Neural progenitor cell (in vitro differentiated cells): ENCODE measurements at regions not wholly inside any gene's neighbourhood (a gene's known extent, or its start where the extent isn't known, plus 50 kb on each side); places are given as distances from the start of the nearest gene placed in this dataset.

ENCODE experiments used
- DNase-seq: peaks from one replicate; pipeline ENCODE4 v3.0.0-alpha.2; 2016; ENCODE audit warnings: low spot score
- H2AFZ ChIP-seq: fragments of 200-600 bp; sonication (generic); replicated peaks from 2 replicates; pipeline ENCODE4 v1.6.1; 2016; ENCODE audit warnings: antibody characterized with exemption
- H3F3A ChIP-seq: fragments of 200-600 bp; sonication (generic); 2 replicates; pipeline ENCODE4 v1.6.1; 2016; ENCODE audit warnings: antibody characterized with exemption, low read depth
- H3K27ac ChIP-seq: fragments of 200-600 bp; sonication (generic); 2 replicates; pipeline ENCODE4 v1.5.1; 2016; ENCODE audit warnings: mild to moderate bottlenecking
- H3K27me3 ChIP-seq: fragments of 200-600 bp; sonication (generic); 2 replicates; pipeline ENCODE4 v1.6.1; 2016; ENCODE audit warnings: mild to moderate bottlenecking, moderate library complexity
- H3K36me3 ChIP-seq: fragments of 200-600 bp; sonication (generic); 2 replicates; pipeline ENCODE4 v1.5.1; 2016
- H3K4me1 ChIP-seq: fragments of 200-600 bp; sonication (generic); 2 replicates; pipeline ENCODE4 v1.6.1; 2016; ENCODE audit warnings: mixed run types
- H3K4me2 ChIP-seq: fragments of 200-600 bp; sonication (generic); 2 replicates; pipeline ENCODE4 v1.6.1; 2016
- H3K4me3 ChIP-seq: fragments of 200-600 bp; sonication (generic); 2 replicates; pipeline ENCODE4 v1.5.1; 2016
- H3K79me2 ChIP-seq: fragments of 200-600 bp; sonication (generic); 2 replicates; pipeline ENCODE4 v1.6.1; 2016; ENCODE audit warnings: low read depth
- H3K9ac ChIP-seq: fragments of 200-600 bp; sonication (generic); 2 replicates; pipeline ENCODE4 v1.6.1; 2016
- H3K9me3 ChIP-seq: fragments of 200-600 bp; sonication (generic); 2 replicates; pipeline ENCODE4 v1.5.1; 2016; ENCODE audit warnings: low read depth
- H4K20me1 ChIP-seq: fragments of 200-600 bp; sonication (generic); 2 replicates; pipeline ENCODE4 v1.6.1; 2016; ENCODE audit warnings: low read depth
- H3K27ac Mint-ChIP-seq: 3 replicates; pipeline ENCODE4 v1.8.0; 2021; ENCODE audit warnings: mixed read lengths
- H3K27me3 Mint-ChIP-seq: 2 replicates; pipeline ENCODE4 v1.8.0; 2022; ENCODE audit warnings: low read depth, mild to moderate bottlenecking, inconsistent platforms, moderate library complexity, mixed read lengths; ENCODE audit not compliant: insufficient read depth
- H3K36me3 Mint-ChIP-seq: 3 replicates; pipeline ENCODE4 v1.8.0; 2021; ENCODE audit warnings: mixed read lengths
- H3K4me1 Mint-ChIP-seq: 3 replicates; pipeline ENCODE4 v1.8.0; 2021; ENCODE audit warnings: mixed read lengths
- H3K4me3 Mint-ChIP-seq: 3 replicates; pipeline ENCODE4 v1.8.0; 2021; ENCODE audit warnings: mild to moderate bottlenecking, moderate library complexity, mixed read lengths
- H3K9me3 Mint-ChIP-seq: 3 replicates; pipeline ENCODE4 v1.8.0; 2020; ENCODE audit warnings: mixed read lengths
- CTCF ChIP-seq: fragments of 200-600 bp; sonication (generic); IDR thresholded peaks from 2 replicates; pipeline ENCODE4 v1.5.1; 2017; ENCODE audit warnings: antibody characterized with exemption, mild to moderate bottlenecking
- EZH2 ChIP-seq: fragments of 200-600 bp; sonication (generic); IDR thresholded peaks from 2 replicates; pipeline ENCODE4 v1.6.1; 2017; ENCODE audit warnings: antibody characterized with exemption, mild to moderate bottlenecking, moderate library complexity
- EZH2phosphoT487 ChIP-seq: fragments of 200-600 bp; sonication (generic); IDR thresholded peaks from 2 replicates; pipeline ENCODE4 v1.6.1; 2017; ENCODE audit warnings: antibody characterized with exemption

- H2AFZ ChIP-seq, result no peak overlapping the region
These were observed 635.6 kb upstream of the SORCS1 start for GRCh38 chr10:107800061-107800460.

GRCh38 chr10:107790271-107790670 is 625.8 kb upstream of the SORCS1 start:
- Histone ChIP-seq H3K9me3 (peaks cover 7% of the 10 kb centered on the region), H3K9ac (no peak overlapping the region)
- peak; percentile 33 for DNase-seq

More at GRCh38 chr10:107800061-107800460, 635.6 kb upstream of the SORCS1 start:
- H3K27ac ChIP-seq, result no peak overlapping the region
- DNase-seq, result no peak
- H3K27me3 Mint-ChIP-seq, result no peaks in the 10 kb centered on the region
- H3K9me3 ChIP-seq, result no peaks in the 10 kb centered on the region
- no peak for TF ChIP-seq EZH2phosphoT487
- no peak for TF ChIP-seq EZH2
- no peak for TF ChIP-seq CTCF
- no peak overlapping the region for H3K27ac Mint-ChIP-seq
- no peaks in the 10 kb centered on the region for H3K27me3 ChIP-seq
- H3K79me2 ChIP-seq, result no peaks in the 10 kb centered on the region
- H3K4me3 ChIP-seq, result no peak overlapping the region
- H3K9me3 Mint-ChIP-seq, result no peaks in the 10 kb centered on the region
- H4K20me1 ChIP-seq, result no peaks in the 10 kb centered on the region
- no peak overlapping the region for H3K9ac ChIP-seq
- H3K4me3 Mint-ChIP-seq, result no peak overlapping the region
- H3F3A ChIP-seq, result no peaks in the 10 kb centered on the region
- no peaks in the 10 kb centered on the region for H3K36me3 Mint-ChIP-seq
- H3K4me2 ChIP-seq, result no peak overlapping the region
- H3K4me1 ChIP-seq, result peaks cover 4% of the 10 kb centered on the region
- no peaks in the 10 kb centered on the region for H3K36me3 ChIP-seq
- peaks cover 10% of the 10 kb centered on the region for H3K4me1 Mint-ChIP-seq

GRCh38 chr10:107771066-107771465 is 606.6 kb upstream of the SORCS1 start:
- Mint-ChIP-seq H3K27ac (no peak overlapping the region), H3K9me3 (no peaks in the 10 kb centered on the region), H3K36me3 (no peaks in the 10 kb centered on the region), H3K4me3 (no peak overlapping the region), H3K27me3 (no peaks in the 10 kb centered on the region), H3K4me1 (no peaks in the 10 kb centered on the region)
- Histone ChIP-seq H3K4me3 (no peak overlapping the region), H3K9ac (no peak overlapping the region), H3K4me1 (no peaks in the 10 kb centered on the region), H3K27me3 (no peaks in the 10 kb centered on the region), H2AFZ (no peak overlapping the region), H3K4me2 (no peak overlapping the region), H4K20me1 (no peaks in the 10 kb centered on the region), H3K36me3 (no peaks in the 10 kb centered on the region), H3F3A (no peaks in the 10 kb centered on the region), H3K9me3 (no peaks in the 10 kb centered on the region), H3K79me2 (no peaks in the 10 kb centered on the region), H3K27ac (no peak overlapping the region)
- TF ChIP-seq EZH2phosphoT487 (no peak), EZH2 (no peak), CTCF (no peak)
- no peak for DNase-seq

More at GRCh38 chr10:107790271-107790670, 625.8 kb upstream of the SORCS1 start:
- Histone ChIP-seq H4K20me1 (no peaks in the 10 kb centered on the region), H3K4me3 (no peak overlapping the region), H3K4me2 (no peak overlapping the region), H3K27me3 (no peaks in the 10 kb centered on the region), H2AFZ (no peak overlapping the region), H3F3A (no peaks in the 10 kb centered on the region), H3K79me2 (no peaks in the 10 kb centered on the region), H3K27ac (no peak overlapping the region), H3K4me1 (no peaks in the 10 kb centered on the region), H3K36me3 (no peaks in the 10 kb centered on the region)
- H3K27me3 Mint-ChIP-seq, result no peaks in the 10 kb centered on the region
- no peaks in the 10 kb centered on the region for H3K4me1 Mint-ChIP-seq
- TF ChIP-seq CTCF, result no peak
- TF ChIP-seq EZH2phosphoT487, result no peak
- TF ChIP-seq EZH2, result no peak
- H3K9me3 Mint-ChIP-seq, result peaks cover 15% of the 10 kb centered on the region
- H3K4me3 Mint-ChIP-seq, result no peak overlapping the region
- H3K36me3 Mint-ChIP-seq, result no peaks in the 10 kb centered on the region
- H3K27ac Mint-ChIP-seq, result no peak overlapping the region

GRCh38 chr10:107767185-107767584 is 602.7 kb upstream of the SORCS1 start:
- Histone ChIP-seq H3K9ac (no peak overlapping the region), H3F3A (no peaks in the 10 kb centered on the region), H3K4me2 (no peak overlapping the region), H3K9me3 (no peaks in the 10 kb centered on the region), H3K27me3 (no peaks in the 10 kb centered on the region), H3K36me3 (no peaks in the 10 kb centered on the region), H2AFZ (no peak overlapping the region), H3K27ac (no peak overlapping the region), H4K20me1 (no peaks in the 10 kb centered on the region), H3K4me3 (no peak overlapping the region), H3K79me2 (no peaks in the 10 kb centered on the region), H3K4me1 (no peaks in the 10 kb centered on the region)
- TF ChIP-seq EZH2phosphoT487 (no peak), CTCF (no peak), EZH2 (no peak)
- Mint-ChIP-seq H3K27ac (no peak overlapping the region), H3K9me3 (no peaks in the 10 kb centered on the region), H3K4me3 (no peak overlapping the region), H3K27me3 (no peaks in the 10 kb centered on the region), H3K36me3 (no peaks in the 10 kb centered on the region), H3K4me1 (no peaks in the 10 kb centered on the region)
- DNase-seq, result no peak
